Astrocyte (in vitro differentiated cells and primary cell): ENCODE measurements at regions not wholly inside any gene's neighbourhood (a gene's known extent, or its start where the extent isn't known, plus 50 kb on each side); places are given as distances from the start of the nearest gene placed in this dataset.

Experiments
- EZH2 ChIP-seq: IDR thresholded peaks from 2 replicates; pipeline ENCODE4 v1.6.1; 2012; ENCODE audit warnings: mild to moderate bottlenecking, low read length, inconsistent platforms; ENCODE audit not compliant: insufficient read depth
- TF ChIP-seq, protein P1 (sequence below): IDR thresholded peaks from 2 replicates; pipeline ENCODE4 v1.5.1; 2011; ENCODE audit warnings: low read depth, mild to moderate bottlenecking, inconsistent platforms, low read length, moderate library complexity; ENCODE audit not compliant: insufficient read depth

- TF ChIP-seq, protein P1, sequence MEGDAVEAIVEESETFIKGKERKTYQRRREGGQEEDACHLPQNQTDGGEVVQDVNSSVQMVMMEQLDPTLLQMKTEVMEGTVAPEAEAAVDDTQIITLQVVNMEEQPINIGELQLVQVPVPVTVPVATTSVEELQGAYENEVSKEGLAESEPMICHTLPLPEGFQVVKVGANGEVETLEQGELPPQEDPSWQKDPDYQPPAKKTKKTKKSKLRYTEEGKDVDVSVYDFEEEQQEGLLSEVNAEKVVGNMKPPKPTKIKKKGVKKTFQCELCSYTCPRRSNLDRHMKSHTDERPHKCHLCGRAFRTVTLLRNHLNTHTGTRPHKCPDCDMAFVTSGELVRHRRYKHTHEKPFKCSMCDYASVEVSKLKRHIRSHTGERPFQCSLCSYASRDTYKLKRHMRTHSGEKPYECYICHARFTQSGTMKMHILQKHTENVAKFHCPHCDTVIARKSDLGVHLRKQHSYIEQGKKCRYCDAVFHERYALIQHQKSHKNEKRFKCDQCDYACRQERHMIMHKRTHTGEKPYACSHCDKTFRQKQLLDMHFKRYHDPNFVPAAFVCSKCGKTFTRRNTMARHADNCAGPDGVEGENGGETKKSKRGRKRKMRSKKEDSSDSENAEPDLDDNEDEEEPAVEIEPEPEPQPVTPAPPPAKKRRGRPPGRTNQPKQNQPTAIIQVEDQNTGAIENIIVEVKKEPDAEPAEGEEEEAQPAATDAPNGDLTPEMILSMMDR = no peak
- no peak for TF ChIP-seq EZH2
Measured at GRCh38 chr22:47328550-47329243, 566.2 kb downstream of the TBC1D22A start.
